ENCODE measurements at regions not wholly inside any gene's neighbourhood (a gene's known extent, or its start where the extent isn't known, plus 50 kb on each side); places are given as distances from the start of the nearest gene placed in this dataset.

DNA sequence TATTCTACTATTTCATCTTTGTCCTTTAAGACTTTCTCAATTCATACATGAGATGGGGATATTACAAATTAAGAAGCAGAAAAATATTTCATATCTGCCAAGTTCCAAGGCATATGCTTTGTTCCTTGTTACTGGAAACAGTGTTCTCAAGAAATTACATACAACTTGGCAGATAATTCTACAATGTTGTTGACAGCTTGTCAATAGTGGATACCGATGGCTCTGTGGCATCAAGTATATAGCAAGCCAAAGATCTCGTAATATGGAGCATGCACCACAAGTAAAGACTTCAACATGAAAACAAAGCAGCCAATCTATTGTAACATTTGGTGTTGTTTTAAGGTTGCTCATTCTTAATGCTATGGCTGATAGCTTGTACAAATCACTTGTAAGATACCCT is 598.2 kb upstream of the KLHL29 start:
- H4K20me1 ChIP-seq (ENCODE audit: insufficient read depth, low read length): no peaks in the 10 kb centered on the region
- H2BK120ac ChIP-seq (ENCODE audit: low read depth, low read length): no peak overlapping the region
- no peak overlapping the region for H3K23ac ChIP-seq (ENCODE audit: low read depth, low read length)
- no peaks in the 10 kb centered on the region for H3K4me1 ChIP-seq (ENCODE audit: control insufficient read depth, insufficient read depth, low read length)
- no peak overlapping the region for H3K18ac ChIP-seq (ENCODE audit: low read depth, low read length)
- WGBS, 2 experiments (ENCODE audit: extremely low coverage in 2 of 2, insufficient read length in 1 of 2): no CpG with 5 or more reads among the region's 2 CpGs
- no peak overlapping the region for H2AK9ac ChIP-seq (replicated peaks; ENCODE audit: low read depth, low read length, poor library complexity)
- H3K27ac ChIP-seq (ENCODE audit: insufficient read depth, low read length): no peak overlapping the region
- no peak for DNase-seq
- H3K27me3 ChIP-seq (ENCODE audit: control insufficient read depth, insufficient read depth, low read length): no peaks in the 10 kb centered on the region
- CTCF ChIA-PET: no interaction called here
- H2BK20ac ChIP-seq (ENCODE audit: low read depth, low read length): no peak overlapping the region
- in situ Hi-C loops (cut with MboI; ENCODE audit: low sequenced_read_pairs): no loop called here
- POLR2A ChIA-PET (ENCODE audit: unreplicated experiment): no interaction called here
- H3K9ac ChIP-seq (ENCODE audit: low read depth, low read length): no peak overlapping the region
- no peak overlapping the region for H3K14ac ChIP-seq (replicated peaks; ENCODE audit: low read depth, low read length)
- no peak overlapping the region for H2BK5ac ChIP-seq (ENCODE audit: low read depth, low read length, poor library complexity, severe bottlenecking)
- H3K79me1 ChIP-seq (ENCODE audit: low read depth in 1 of 2, low read length in 2 of 2): no peaks in the 10 kb centered on the region
- no peak overlapping the region for H2AFZ ChIP-seq (replicated peaks; ENCODE audit: low read length, poor library complexity)
- TF ChIP-seq RAD21 (IDR thresholded peaks at IDR 0.05; ENCODE audit: low read length) (no peak), POLR2A (IDR thresholded peaks at IDR 0.05; ENCODE audit: low read depth, low read length) (no peak), NFE2L2 (IDR thresholded peaks at IDR 0.05; ENCODE audit: low read depth, low read length) (no peak), SMC3 (IDR thresholded peaks at IDR 0.05; ENCODE audit: low read depth, low read length) (no peak), MXI1 (IDR thresholded peaks at IDR 0.05; ENCODE audit: borderline replicate concordance, low read depth, low read length) (no peak), MAZ (IDR thresholded peaks at IDR 0.05; ENCODE audit: borderline replicate concordance, low read depth, low read length) (no peak)
- TF ChIP-seq, protein P1, sequence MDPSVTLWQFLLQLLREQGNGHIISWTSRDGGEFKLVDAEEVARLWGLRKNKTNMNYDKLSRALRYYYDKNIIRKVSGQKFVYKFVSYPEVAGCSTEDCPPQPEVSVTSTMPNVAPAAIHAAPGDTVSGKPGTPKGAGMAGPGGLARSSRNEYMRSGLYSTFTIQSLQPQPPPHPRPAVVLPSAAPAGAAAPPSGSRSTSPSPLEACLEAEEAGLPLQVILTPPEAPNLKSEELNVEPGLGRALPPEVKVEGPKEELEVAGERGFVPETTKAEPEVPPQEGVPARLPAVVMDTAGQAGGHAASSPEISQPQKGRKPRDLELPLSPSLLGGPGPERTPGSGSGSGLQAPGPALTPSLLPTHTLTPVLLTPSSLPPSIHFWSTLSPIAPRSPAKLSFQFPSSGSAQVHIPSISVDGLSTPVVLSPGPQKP (IDR thresholded peaks at IDR 0.05; ENCODE audit: borderline replicate concordance, low read depth, low read length): no peak
- TF ChIP-seq, protein P2, sequence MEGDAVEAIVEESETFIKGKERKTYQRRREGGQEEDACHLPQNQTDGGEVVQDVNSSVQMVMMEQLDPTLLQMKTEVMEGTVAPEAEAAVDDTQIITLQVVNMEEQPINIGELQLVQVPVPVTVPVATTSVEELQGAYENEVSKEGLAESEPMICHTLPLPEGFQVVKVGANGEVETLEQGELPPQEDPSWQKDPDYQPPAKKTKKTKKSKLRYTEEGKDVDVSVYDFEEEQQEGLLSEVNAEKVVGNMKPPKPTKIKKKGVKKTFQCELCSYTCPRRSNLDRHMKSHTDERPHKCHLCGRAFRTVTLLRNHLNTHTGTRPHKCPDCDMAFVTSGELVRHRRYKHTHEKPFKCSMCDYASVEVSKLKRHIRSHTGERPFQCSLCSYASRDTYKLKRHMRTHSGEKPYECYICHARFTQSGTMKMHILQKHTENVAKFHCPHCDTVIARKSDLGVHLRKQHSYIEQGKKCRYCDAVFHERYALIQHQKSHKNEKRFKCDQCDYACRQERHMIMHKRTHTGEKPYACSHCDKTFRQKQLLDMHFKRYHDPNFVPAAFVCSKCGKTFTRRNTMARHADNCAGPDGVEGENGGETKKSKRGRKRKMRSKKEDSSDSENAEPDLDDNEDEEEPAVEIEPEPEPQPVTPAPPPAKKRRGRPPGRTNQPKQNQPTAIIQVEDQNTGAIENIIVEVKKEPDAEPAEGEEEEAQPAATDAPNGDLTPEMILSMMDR (conservative IDR thresholded peaks at IDR 0.05; ENCODE audit: low read depth, low read length): no peak
- H2BK15ac ChIP-seq (ENCODE audit: low read depth, low read length): no peak overlapping the region
- H3K9me3 ChIP-seq (ENCODE audit: control insufficient read depth, insufficient read depth, low read length): peaks cover 6% of the 10 kb centered on the region; the same call in 1 of the 2 replicates
- H4K8ac ChIP-seq (ENCODE audit: low read depth in 2 of 2, low read length in 2 of 2): no peak overlapping the region
- no peak overlapping the region for H3K4me3 ChIP-seq (ENCODE audit: insufficient read depth, low read depth, low read length)
- no peak overlapping the region for H4K91ac ChIP-seq (ENCODE audit: insufficient read depth, low read depth, low read length)
- H3K56ac ChIP-seq (ENCODE audit: extremely low read depth, insufficient read depth, low read length): no peak overlapping the region
- H4K5ac ChIP-seq (ENCODE audit: low read depth, low read length): no peak overlapping the region
- H3K4me2 ChIP-seq (ENCODE audit: low read depth, low read length): no peak overlapping the region
- no peak overlapping the region for H3K4ac ChIP-seq (ENCODE audit: low read depth, low read length)
- dilution Hi-C loops (cut with HindIII; ENCODE audit: low sequenced_read_pairs, unreplicated experiment): no loop called here
- H3K9me1 ChIP-seq (ENCODE audit: insufficient read depth, low read length): no peaks in the 10 kb centered on the region
- intact Hi-C loops (cut with micrococcal nuclease): no loop called here
- no peak overlapping the region for H2AK5ac ChIP-seq (ENCODE audit: low read depth, low read length)
- H3K36me3 ChIP-seq (ENCODE audit: control insufficient read depth, insufficient read depth, low read length): no peaks in the 10 kb centered on the region
- no TSS peak for BruUV-seq (replicated peaks)
- no peak for ATAC-seq (ENCODE audit: low read depth)

Measured in IMR-90 (cell line).